NCI-H460 (cell line): ENCODE measurements at regions not wholly inside any gene's neighbourhood (a gene's known extent, or its start where the extent isn't known, plus 50 kb on each side); places are given as distances from the start of the nearest gene placed in this dataset.
"Not testable (repeated sequence)": the region's sequence is repeated elsewhere in the genome, so short reads cannot be mapped to it uniquely, and the experiment has no call there.

Experiments used
- DNase-seq: peaks from one replicate; pipeline ENCODE4 v3.0.0-alpha.2; 2016; ENCODE audit warnings: low read depth; ENCODE audit errors: extremely low read depth

GRCh38 chr3:181549266-181549665 lies 162.5 kb upstream of the SOX2 start:
- no peak for DNase-seq

GRCh38 chr3:181541414-181541813 lies 170.3 kb upstream of the SOX2 start:
- DNase-seq, result no peak

DNA sequence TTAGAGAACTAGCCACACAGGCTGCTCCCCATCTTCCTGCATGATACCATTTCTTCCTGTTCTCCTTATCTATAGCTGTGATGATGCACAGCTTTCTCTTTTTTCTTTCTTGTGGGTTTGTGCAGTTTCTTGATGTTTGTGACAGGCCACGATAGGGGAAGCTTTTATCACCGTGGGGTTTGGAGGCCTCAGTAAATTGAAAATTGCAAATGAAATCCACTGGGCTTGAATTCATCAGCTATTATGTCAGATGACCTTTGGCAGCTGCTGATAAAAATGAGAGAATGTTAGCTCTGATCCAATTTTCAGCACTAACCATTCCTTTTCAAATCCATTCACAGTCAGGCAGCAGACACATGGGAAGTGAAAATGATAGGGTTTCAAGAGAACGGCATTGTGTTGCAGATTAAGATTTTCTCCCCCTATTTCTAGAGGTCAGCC lies 176.9 kb upstream of the SOX2 start:
- no peak for DNase-seq

DNA sequence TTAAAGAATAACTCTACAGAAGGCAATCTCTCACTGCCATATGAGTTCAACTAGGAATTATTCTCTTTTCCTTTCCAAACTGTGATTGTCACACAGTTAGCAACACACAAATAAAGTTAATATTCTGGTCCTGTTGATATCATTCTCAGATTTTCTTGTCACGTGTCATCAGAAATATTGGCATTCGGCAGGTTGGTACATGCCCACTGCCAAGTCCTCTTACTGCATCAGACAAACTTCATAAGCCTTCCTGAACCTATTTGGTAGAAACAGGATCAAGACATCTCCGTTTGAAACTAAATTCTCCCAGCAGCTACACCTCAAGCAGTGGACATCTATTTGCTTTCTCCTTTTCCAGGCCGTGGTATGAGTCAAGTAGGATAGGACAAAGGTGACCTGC lies 177.9 kb upstream of the SOX2 start:
- no peak for DNase-seq

DNA sequence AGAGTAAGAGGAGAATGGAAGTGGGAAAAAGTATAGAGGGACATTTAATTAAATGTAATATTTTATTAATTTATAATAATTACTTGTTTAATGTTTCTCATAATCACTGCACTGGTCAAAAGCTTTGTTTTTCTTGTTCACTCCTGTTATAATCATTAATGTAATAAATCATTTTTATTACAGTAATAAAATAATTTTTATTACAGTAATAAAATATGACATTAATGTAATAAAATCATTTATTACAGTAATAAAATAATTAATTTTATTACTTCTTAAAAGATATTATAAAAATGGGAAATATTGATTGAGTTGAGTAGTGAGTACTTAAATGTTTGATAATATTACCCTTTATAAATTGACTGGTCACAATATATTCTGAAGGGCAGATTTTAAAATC lies 181.1 kb upstream of the SOX2 start:
- DNase-seq, result no peak

GRCh38 chr3:181521831-181522230 lies 189.9 kb upstream of the SOX2 start:
- DNase-seq, result no peak

DNA sequence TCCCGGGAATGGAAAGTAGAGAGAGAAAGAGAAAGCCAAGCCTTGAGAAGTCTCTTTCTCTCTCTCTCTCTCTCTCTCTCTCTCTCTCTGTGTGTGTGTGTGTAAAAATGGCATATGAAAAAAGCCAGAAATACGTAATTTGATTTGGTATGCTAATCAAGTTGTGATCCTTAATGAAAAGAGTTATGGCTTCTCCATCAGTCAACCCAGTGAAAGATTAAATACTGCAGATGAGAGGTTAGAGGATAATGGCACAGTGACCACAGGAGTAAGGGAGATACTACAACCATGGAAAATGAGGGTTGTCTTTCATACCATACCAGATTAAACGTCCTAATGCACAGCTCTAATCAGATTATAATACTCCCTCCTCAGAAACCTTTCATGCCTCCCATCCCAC lies 193.5 kb upstream of the SOX2 start:
- no peak for DNase-seq

DNA sequence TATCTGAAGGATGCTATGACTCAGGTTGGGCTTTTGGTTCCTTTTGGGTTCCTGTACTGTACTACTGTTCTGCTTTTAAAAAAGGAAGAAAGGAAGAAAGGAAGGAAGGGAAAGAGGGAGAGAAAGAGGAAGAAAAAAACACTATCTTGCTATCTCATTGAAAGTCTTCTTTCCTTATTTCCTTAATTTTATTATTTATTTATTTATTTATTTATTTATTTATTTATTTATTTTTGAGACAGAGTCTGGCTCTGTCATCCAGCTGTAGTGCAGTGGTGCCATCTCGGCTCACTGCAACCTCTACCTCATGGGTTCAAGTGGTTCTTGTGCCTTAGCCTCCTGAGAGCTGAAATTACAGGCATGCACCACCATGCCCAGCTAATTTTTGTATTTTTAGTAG lies 198.9 kb upstream of the SOX2 start:
- no peak for DNase-seq

- DNase-seq, result no peak
Measured at GRCh38 chr3:181510500-181510899, 201.2 kb upstream of the SOX2 start.

DNA sequence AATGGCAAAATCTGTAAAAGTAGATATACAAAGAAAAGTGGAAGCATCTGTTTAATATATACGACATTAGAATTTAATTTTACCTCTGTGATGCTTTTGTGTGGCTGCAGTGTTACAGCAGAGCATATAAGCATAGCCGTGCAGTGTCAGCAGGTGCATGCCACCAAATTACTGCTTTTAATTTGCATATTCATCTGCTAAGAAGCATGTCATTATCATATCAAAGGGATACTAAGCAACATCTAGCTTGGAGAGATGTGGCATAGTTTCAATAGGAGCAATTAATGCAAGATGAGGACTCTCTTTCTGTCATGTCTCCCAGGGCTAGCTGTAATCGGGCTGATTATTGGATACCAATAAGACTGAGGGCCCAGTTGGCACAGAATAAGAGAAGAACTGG lies 214.4 kb upstream of the SOX2 start:
- DNase-seq, result no peak

DNA sequence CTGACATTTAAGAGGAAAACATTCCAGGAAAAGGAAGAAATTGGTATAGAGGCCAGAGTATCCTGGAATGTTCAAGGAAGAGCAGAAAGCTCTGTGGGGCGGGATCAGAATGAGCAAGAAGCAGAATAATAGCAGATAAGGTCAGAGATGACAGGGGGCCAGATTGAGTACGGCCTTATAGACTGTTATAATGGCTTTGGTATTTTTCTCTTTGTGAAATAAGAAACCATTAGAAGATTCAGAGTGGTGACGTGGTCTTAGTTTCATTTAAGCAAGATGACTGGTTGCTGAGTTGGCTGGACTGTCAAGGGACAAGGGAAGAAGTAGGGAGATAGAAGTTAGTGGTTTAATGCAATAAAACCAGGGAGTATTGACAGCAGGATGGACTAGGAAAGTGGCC lies 218.3 kb upstream of the SOX2 start:
- no peak for DNase-seq

- DNase-seq, result no peak
Measured at GRCh38 chr3:181488536-181488935, 223.2 kb upstream of the SOX2 start.

GRCh38 chr3:181487236-181487978 lies 224.3 kb upstream of the SOX2 start:
- DNase-seq, result no peak

GRCh38 chr3:181486141-181486885 lies 225.4 kb upstream of the SOX2 start:
- no peak for DNase-seq

GRCh38 chr3:181484026-181484425 lies 227.7 kb upstream of the SOX2 start:
- DNase-seq, result no peak

DNA sequence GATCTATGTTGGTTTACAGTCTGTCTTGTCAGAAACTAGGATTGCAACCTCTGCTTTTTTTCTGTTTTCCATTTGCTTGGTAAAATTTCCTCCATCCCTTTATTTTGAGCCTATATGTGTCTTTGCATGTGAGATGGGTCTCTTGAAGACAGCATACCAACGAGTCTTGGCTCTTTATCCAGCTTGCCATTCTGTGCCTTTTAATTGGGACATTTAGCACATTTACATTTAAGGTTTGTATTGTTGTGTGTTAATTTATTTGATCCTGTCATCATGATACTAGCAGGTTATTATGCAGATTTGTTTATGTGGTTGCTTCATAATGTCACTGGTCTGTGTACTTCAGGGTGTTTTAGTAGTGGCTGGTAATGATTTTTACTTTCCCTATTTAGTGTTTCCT lies 236.6 kb upstream of the SOX2 start:
- DNase-seq, result not testable (repeated sequence)

DNA sequence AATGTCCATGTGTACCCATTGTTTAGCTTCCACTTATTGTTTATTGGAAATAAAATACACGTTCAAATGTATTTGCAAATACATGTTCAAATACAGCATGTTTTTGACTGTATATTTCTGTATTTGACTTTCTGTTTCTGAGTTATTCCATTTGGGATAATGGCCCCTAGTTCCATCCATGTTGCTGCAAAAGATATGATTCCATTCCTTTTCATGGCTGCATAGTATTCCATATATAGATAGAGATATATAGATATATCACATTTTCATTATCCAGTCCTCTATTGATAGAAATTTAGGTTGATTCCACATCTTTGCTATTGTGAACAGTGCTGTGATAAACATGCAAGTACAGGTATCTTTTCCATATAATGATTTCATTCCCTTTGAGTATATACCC lies 241.4 kb upstream of the SOX2 start:
- DNase-seq, result no peak

DNA sequence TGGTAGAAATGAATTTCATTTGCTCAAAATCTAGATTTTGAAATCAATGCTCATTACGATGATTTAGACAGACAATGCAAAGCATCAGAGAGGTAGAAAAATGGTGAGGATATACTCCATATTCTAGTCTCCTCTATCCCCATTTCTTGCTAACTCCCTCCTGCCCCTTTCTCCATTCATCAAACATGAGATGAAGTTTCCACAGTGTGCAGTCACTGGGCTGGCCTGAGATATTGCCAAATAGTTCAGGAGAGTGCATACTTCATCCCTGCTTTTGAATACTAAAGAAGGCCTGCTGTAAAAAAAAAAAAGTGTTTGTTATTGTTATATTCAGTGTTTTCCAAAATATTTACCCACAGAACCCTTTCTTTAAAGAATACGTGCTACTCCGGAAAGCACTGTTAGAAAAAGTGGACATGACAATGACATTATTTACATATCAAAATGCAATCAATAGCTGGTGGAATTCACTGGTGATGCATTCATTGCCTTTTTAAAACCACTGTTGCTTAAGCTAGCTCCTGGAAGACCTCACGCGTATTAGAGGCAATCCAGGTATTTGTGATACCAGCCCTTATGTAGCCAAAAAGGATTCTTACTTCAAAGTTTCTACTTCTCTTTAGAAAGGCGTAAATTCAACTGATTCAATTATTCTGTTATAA lies 247.6 kb upstream of the SOX2 start:
- no peak for DNase-seq

GRCh38 chr3:181461381-181461780 lies 250.3 kb upstream of the SOX2 start:
- no peak for DNase-seq

GRCh38 chr3:181459516-181459915 lies 252.2 kb upstream of the SOX2 start:
- no peak for DNase-seq

DNA sequence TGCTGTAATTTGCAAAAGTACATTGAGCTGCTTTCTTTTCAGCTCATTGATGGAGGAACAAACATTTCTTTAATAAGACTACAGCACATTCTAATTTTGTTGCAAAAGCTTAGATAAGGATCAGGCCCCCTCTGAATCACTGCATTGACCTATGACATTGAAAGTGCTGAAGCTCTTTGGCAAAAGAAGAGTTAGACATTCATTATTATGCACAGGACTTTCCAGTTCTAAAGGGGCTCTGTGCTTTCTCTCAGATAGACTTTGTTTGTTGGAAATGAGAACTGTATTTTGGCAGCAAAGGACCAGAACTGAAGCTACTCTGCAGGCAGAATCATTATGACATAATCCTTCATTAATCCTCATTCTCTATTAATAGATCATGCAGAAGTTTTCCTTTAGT lies 252.9 kb upstream of the SOX2 start:
- no peak for DNase-seq

DNA sequence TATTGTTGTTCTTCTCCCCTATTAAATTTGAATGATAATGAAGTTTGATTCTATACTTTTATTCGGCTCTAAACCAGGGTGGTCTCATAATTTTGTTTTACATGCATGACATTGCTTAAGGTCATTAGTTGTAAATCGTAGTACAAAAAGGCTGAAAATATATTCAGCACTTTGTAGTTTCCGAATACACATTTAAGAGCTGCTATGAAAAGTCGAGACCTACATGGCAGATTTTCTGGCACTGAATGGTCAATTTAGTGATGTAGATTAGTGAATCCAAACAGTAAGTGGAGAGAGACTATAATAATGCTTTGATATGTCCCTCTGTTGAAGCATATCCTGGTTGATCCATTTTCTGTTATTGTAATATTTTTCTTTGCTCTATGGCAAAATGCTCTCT lies 254.0 kb upstream of the SOX2 start:
- DNase-seq, result no peak
